Fibroblast of lung (primary cell): ENCODE measurements at regions not wholly inside any gene's neighbourhood (a gene's known extent, or its start where the extent isn't known, plus 50 kb on each side); places are given as distances from the start of the nearest gene placed in this dataset.

Experiments used
- EZH2 ChIP-seq: IDR thresholded peaks from 2 replicates; pipeline ENCODE4 v1.5.1; 2012; ENCODE audit warnings: low read length, control low read depth, mild to moderate bottlenecking; ENCODE audit errors: missing control alignments
- TF ChIP-seq, protein P1 (sequence below), 2 donors: IDR thresholded peaks in 1 of 2; conservative IDR thresholded peaks in 1 of 2; 1 replicate in 1 of 2; 2 replicates in 1 of 2; pipeline ENCODE4 v1.5.1; 2011 to 2012; ENCODE audit warnings: low read length in 2 of 2, control low read depth in 1 of 2, inconsistent platforms in 1 of 2, low read depth in 1 of 2, mild to moderate bottlenecking in 1 of 2

DNA sequence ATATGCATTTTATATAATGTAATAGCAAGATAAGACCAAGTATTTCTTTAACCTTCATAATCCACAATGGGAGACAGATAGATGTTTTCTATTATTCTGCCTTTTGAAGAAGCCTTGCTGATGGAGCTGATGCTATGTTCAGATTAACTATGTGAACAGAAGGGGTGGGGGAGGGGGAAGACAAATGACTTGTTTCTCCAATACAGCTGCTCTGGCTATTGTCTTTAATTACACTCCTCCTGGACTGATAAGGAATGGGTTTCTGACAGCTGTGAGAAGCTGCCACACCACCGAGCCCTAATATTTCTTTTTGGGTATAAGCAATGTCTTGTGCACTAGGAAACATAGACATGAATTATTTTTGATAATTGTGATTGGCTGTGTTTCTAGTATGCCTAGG is 62.0 kb downstream of the CAVIN4 start:
- TF ChIP-seq, protein P1, sequence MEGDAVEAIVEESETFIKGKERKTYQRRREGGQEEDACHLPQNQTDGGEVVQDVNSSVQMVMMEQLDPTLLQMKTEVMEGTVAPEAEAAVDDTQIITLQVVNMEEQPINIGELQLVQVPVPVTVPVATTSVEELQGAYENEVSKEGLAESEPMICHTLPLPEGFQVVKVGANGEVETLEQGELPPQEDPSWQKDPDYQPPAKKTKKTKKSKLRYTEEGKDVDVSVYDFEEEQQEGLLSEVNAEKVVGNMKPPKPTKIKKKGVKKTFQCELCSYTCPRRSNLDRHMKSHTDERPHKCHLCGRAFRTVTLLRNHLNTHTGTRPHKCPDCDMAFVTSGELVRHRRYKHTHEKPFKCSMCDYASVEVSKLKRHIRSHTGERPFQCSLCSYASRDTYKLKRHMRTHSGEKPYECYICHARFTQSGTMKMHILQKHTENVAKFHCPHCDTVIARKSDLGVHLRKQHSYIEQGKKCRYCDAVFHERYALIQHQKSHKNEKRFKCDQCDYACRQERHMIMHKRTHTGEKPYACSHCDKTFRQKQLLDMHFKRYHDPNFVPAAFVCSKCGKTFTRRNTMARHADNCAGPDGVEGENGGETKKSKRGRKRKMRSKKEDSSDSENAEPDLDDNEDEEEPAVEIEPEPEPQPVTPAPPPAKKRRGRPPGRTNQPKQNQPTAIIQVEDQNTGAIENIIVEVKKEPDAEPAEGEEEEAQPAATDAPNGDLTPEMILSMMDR (conservative IDR thresholded peaks at IDR 0.05 in 1 of 2, IDR thresholded peaks at IDR 0.05 in 1 of 2; ENCODE audit: low read depth in 1 of 2, low read length in 2 of 2): no peak
- no peak for TF ChIP-seq EZH2
